Cardiac muscle cell (in vitro differentiated cells and primary cell): ENCODE measurements at regions not wholly inside any gene's neighbourhood (a gene's known extent, or its start where the extent isn't known, plus 50 kb on each side); places are given as distances from the start of the nearest gene placed in this dataset.

Experiments used
- DNase-seq, 2 donors: peaks; one replicate each; pipeline versions ENCODE4 v3.0.0 to v3.0.0-alpha.2; 2010 to 2017; ENCODE audit warnings: low read depth in 1 of 2, low spot score in 1 of 2
- H3K27ac ChIP-seq: fragments of 200-600 bp; sonication (generic); 2 replicates; pipeline ENCODE4 v1.5.1; 2016
- H3K27me3 ChIP-seq: fragments of 200-600 bp; sonication (generic); 2 replicates; pipeline ENCODE4 v1.6.0; 2016; ENCODE audit warnings: control low read depth
- H3K36me3 ChIP-seq: fragments of 200-600 bp; sonication (generic); 2 replicates; pipeline ENCODE4 v1.5.1; 2016; ENCODE audit warnings: control low read depth
- H3K4me1 ChIP-seq: fragments of 200-600 bp; sonication (generic); 2 replicates; pipeline ENCODE4 v1.8.1; 2017; ENCODE audit warnings: low read depth, mild to moderate bottlenecking, mixed run types
- H3K4me3 ChIP-seq: fragments of 200-600 bp; sonication (generic); 2 replicates; pipeline ENCODE4 v1.5.1; 2016; ENCODE audit warnings: mild to moderate bottlenecking
- H3K9me3 ChIP-seq: fragments of 200-600 bp; sonication (generic); 2 replicates; pipeline ENCODE4 v1.5.1; 2017; ENCODE audit warnings: low read depth, mild to moderate bottlenecking, control low read depth
- TF ChIP-seq, protein P1 (sequence below): IDR thresholded peaks from 2 replicates; pipeline ENCODE4 v1.5.1; 2012; ENCODE audit warnings: low read depth, mild to moderate bottlenecking, low read length

DNA sequence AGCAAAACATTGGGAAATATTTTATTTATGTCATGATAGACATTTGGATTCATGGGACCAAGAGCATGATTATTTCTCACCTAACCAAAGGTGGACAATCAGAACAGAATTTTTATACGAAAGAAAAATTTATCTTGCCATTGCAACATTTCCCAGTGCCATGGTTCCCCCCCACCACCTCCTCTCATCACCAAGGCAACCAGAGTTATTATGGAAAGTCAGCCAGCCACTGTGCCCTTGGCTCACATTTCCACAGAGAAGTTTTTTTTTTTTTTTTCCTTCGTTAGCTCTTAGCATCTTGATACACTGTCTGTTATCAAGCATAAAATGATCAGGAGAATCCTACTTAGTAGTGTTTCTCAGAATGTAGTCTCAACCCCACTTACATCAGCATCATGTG, 176.4 kb upstream of the TMTC1 start:
- DNase-seq = peak in 1 of 2 donors; percentile 32
- H3K4me3 ChIP-seq = no peak overlapping the region
- H3K27me3 ChIP-seq = no peaks in the 10 kb centered on the region
- H3K27ac ChIP-seq = no peak overlapping the region
- no peaks in the 10 kb centered on the region for H3K4me1 ChIP-seq
- H3K36me3 ChIP-seq = no peaks in the 10 kb centered on the region
- no peaks in the 10 kb centered on the region for H3K9me3 ChIP-seq
- TF ChIP-seq, protein P1, sequence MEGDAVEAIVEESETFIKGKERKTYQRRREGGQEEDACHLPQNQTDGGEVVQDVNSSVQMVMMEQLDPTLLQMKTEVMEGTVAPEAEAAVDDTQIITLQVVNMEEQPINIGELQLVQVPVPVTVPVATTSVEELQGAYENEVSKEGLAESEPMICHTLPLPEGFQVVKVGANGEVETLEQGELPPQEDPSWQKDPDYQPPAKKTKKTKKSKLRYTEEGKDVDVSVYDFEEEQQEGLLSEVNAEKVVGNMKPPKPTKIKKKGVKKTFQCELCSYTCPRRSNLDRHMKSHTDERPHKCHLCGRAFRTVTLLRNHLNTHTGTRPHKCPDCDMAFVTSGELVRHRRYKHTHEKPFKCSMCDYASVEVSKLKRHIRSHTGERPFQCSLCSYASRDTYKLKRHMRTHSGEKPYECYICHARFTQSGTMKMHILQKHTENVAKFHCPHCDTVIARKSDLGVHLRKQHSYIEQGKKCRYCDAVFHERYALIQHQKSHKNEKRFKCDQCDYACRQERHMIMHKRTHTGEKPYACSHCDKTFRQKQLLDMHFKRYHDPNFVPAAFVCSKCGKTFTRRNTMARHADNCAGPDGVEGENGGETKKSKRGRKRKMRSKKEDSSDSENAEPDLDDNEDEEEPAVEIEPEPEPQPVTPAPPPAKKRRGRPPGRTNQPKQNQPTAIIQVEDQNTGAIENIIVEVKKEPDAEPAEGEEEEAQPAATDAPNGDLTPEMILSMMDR = no peak

DNA sequence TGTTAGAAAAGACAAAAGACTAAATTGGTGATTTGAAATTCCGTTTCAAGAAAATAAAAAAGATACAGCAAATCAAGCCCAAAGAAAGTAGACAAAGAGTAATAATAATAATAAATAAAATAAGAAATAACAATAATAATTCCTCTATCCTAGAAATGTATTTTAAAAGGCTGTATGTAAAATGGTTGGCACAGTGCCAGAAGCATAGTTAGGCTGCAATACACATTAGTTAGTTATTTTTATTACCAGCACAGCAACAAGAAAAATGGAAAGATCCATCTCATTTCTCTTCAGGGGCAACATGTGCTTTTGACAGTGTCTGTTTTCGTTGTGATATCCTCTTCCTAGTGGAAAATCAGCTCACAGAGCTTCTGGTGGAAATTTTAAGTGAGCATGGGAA, 174.1 kb upstream of the TMTC1 start:
- Histone ChIP-seq H3K27me3 (no peaks in the 10 kb centered on the region), H3K36me3 (no peaks in the 10 kb centered on the region), H3K9me3 (no peaks in the 10 kb centered on the region), H3K4me1 (no peaks in the 10 kb centered on the region), H3K27ac (no peak overlapping the region), H3K4me3 (no peak overlapping the region)
- DNase-seq = no peak
- TF ChIP-seq, protein P1 = no peak

- no peaks in the 10 kb centered on the region for H3K9me3 ChIP-seq
- no peaks in the 10 kb centered on the region for H3K36me3 ChIP-seq
- no peak for DNase-seq
- H3K4me1 ChIP-seq = no peaks in the 10 kb centered on the region
- TF ChIP-seq, protein P1 = no peak
- no peaks in the 10 kb centered on the region for H3K27me3 ChIP-seq
- no peak overlapping the region for H3K4me3 ChIP-seq
- H3K27ac ChIP-seq = no peak overlapping the region
Observed at GRCh38 chr12:29945904-29946303, 162.2 kb upstream of the TMTC1 start.

DNA sequence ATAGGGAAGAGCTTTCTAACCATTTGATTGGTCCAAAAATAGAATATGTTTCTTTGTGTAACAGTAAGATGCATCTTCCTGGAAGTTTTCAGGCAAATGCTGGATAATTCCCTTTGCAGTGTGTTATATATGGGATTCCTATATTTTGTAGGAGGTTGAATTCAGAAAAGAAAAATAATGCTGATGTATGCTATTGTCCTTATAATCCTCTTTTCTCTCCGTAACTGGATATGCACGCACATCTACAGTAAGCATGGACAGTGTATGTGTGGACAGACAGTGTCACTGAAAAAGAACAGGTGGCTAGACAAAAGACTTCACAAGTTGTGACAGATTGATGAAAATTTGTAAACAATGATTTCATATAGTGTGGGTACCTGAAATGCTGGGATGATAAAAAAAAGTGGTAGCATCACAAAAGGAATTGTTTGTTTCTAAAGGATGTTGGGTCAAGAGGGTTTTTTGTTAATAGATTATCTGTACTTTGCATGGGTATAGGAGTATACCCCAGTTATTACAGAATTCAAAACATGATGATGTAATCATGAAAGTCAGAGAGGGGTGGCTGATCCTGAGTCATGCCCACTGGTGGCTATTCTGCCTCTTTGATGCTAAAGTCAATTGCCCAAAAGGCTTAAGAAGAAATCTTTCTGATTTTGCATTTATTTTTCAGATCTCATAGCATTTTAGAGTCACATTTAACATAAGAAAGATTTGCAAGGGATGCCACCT, 160.7 kb upstream of the TMTC1 start:
- H3K36me3 ChIP-seq = no peaks in the 10 kb centered on the region
- no peak for DNase-seq
- TF ChIP-seq, protein P1 = no peak
- no peak overlapping the region for H3K27ac ChIP-seq
- no peaks in the 10 kb centered on the region for H3K27me3 ChIP-seq
- no peaks in the 10 kb centered on the region for H3K4me1 ChIP-seq
- H3K9me3 ChIP-seq = no peaks in the 10 kb centered on the region
- H3K4me3 ChIP-seq = no peak overlapping the region

- no peak overlapping the region for H3K4me3 ChIP-seq
- DNase-seq = peak in 1 of 2 donors; percentile 53
Observed at GRCh38 chr12:29943683-29944082, 159.9 kb upstream of the TMTC1 start.

More at GRCh38 chr12:29943683-29944082, 159.9 kb upstream of the TMTC1 start:
- no peaks in the 10 kb centered on the region for H3K27me3 ChIP-seq
- no peaks in the 10 kb centered on the region for H3K9me3 ChIP-seq
- H3K36me3 ChIP-seq = no peaks in the 10 kb centered on the region
- TF ChIP-seq, protein P1 = no peak
- no peaks in the 10 kb centered on the region for H3K4me1 ChIP-seq
- no peak overlapping the region for H3K27ac ChIP-seq
